HepG2 (cell line): ENCODE measurements at regions not wholly inside any gene's neighbourhood (a gene's known extent, or its start where the extent isn't known, plus 50 kb on each side); places are given as distances from the start of the nearest gene placed in this dataset.

Experiments
- ATAC-seq: fragments of 200-7000 bp; cut with Tn5 transposase; 3 replicates; pipeline ENCODE4 v1.9.1; 2020; ENCODE audit warnings: mild to moderate bottlenecking, moderate library complexity
- BruUV-seq: library from RNA; stranded (reverse); fragments of 400-500 nt; replicated peaks from 2 replicates; lab custom pipeline; 2021; lab: Mats Ljungman, UMichigan
- CTCF ChIA-PET: fragments of 300-600 bp; formaldehyde crosslinking; extraction: SDS; loops from one replicate; lab custom pipeline; 2021; ENCODE audit warnings: low total read pairs, inconsistent platforms, low intra/inter-chr PET ratio; lab: Yijun Ruan, JAX
- POLR2A ChIA-PET: fragments of 350-600 bp; sonication (Branson Sonifier 250); formaldehyde crosslinking; loops from one replicate; lab custom pipeline; 2020; ENCODE audit warnings: antibody characterized with exemption, inconsistent platforms; lab: Yijun Ruan, JAX
- DNase-seq: peaks from one replicate; pipeline ENCODE4 v3.0.0-alpha.2; 2015; ENCODE audit warnings: low spot score
- FAIRE-seq: peaks from 3 replicates; lab custom pipeline; 2011; peaks lifted over from hg19 to GRCh38; lab: Jason Lieb, UNC
- H2AFZ ChIP-seq: one replicate; pipeline ENCODE4 v1.6.1; 2011; ENCODE audit warnings: low read length, inconsistent platforms
- H3K27ac ChIP-seq: fragments of 300-600 bp; 3 replicates; pipeline ENCODE4 v1.8.0; 2011; ENCODE audit warnings: mixed run types, mild to moderate bottlenecking, mixed read lengths, low read length, inconsistent platforms; ENCODE audit not compliant: insufficient read depth; ENCODE audit errors: extremely low read length
- H3K27me3 ChIP-seq, 2 experiments: fragments of 200-600 bp in 1 of 2; 2 replicates in 1 of 2; 3 replicates in 1 of 2; pipeline versions ENCODE4 v1.6.0 to v1.8.0; 2011; ENCODE audit warnings: low read length in 2 of 2, mild to moderate bottlenecking in 2 of 2, moderate library complexity in 2 of 2, inconsistent platforms in 1 of 2; ENCODE audit not compliant: insufficient read depth in 2 of 2, control insufficient read depth in 1 of 2
- H3K36me3 ChIP-seq, 2 experiments: fragments of 200-600 bp in 1 of 2; replicated peaks in 1 of 2; 2 replicates in 1 of 2; 3 replicates in 1 of 2; pipeline versions ENCODE4 v1.5.1 to v1.8.0; 2011; ENCODE audit warnings: low read length in 2 of 2, inconsistent platforms in 1 of 2; ENCODE audit not compliant: insufficient read depth in 2 of 2, control insufficient read depth in 1 of 2
- H3K4me1 ChIP-seq: 2 replicates; pipeline ENCODE4 v1.5.1; 2012; ENCODE audit warnings: low read length, inconsistent platforms; ENCODE audit not compliant: insufficient read depth
- H3K4me2 ChIP-seq: 2 replicates; pipeline ENCODE4 v1.6.0; 2011; ENCODE audit warnings: low read depth, low read length, inconsistent platforms
- H3K4me3 ChIP-seq, 3 experiments: fragments of 200-600 bp in 1 of 3; sonication (generic), shearing (Covaris generic) in 1 of 3; replicated peaks in 1 of 3; 2 replicates each; pipeline ENCODE4 v1.5.1; 2011 to 2016; ENCODE audit warnings: low read length in 3 of 3, inconsistent platforms in 2 of 3, low read depth in 2 of 3, mild to moderate bottlenecking in 2 of 3, control low read depth in 1 of 3, mixed read lengths in 1 of 3; ENCODE audit not compliant: insufficient read depth in 1 of 3
- H3K79me2 ChIP-seq: one replicate; pipeline ENCODE4 v1.6.1; 2011; ENCODE audit warnings: low read length, inconsistent platforms; ENCODE audit not compliant: insufficient read depth
- H3K9ac ChIP-seq: 2 replicates; pipeline ENCODE4 v1.6.0; 2011; ENCODE audit warnings: mild to moderate bottlenecking, low read depth, low read length, inconsistent platforms; ENCODE audit not compliant: insufficient read depth
- H3K9me3 ChIP-seq: 2 replicates; pipeline ENCODE4 v1.5.1; 2012; ENCODE audit warnings: mild to moderate bottlenecking, low read length
- H4K20me1 ChIP-seq: 2 replicates; pipeline ENCODE4 v1.6.0; 2011; ENCODE audit warnings: inconsistent platforms, mild to moderate bottlenecking, low read length, moderate library complexity; ENCODE audit not compliant: insufficient read depth
- AGO2 ChIP-seq: fragments of 200-400 bp; formaldehyde crosslinking; optimal IDR thresholded peaks from 2 replicates; pipeline ENCODE3; 2017; ENCODE audit warnings: mild to moderate bottlenecking, low read depth, low read length, moderate library complexity
- ARID4A ChIP-seq: sonication (generic); formaldehyde crosslinking; IDR thresholded peaks from 2 replicates; pipeline ENCODE4 v1.5.0; 2020; ENCODE audit warnings: mild to moderate bottlenecking, missing genetic modification reagents, borderline replicate concordance
- ATF1 ChIP-seq: IDR thresholded peaks from 2 replicates; pipeline ENCODE4 v1.6.1; 2016; ENCODE audit warnings: mild to moderate bottlenecking, control low read depth
- DBP ChIP-seq: sonication (generic); formaldehyde crosslinking; IDR thresholded peaks from 2 replicates; pipeline ENCODE4 v1.4.0; 2020; ENCODE audit warnings: missing genetic modification reagents; ENCODE audit errors: not compliant biosample characterization
- FOXK2 ChIP-seq: fragments of 450-650 bp; IDR thresholded peaks from 2 replicates; pipeline ENCODE4 v1.6.1; 2016
- RBM39 ChIP-seq: fragments of 200-400 bp; formaldehyde crosslinking; IDR thresholded peaks from one replicate; pipeline ENCODE4 v1.6.1; 2018; ENCODE audit warnings: antibody characterized with exemption, mild to moderate bottlenecking, low read depth, low read length; ENCODE audit not compliant: poor library complexity, severe bottlenecking
- SP4 ChIP-seq: sonication (generic); formaldehyde crosslinking; IDR thresholded peaks from 2 replicates; pipeline ENCODE4 v1.8.1; 2023; ENCODE audit warnings: mild to moderate bottlenecking, missing genetic modification reagents
- SP5 ChIP-seq: IDR thresholded peaks from 2 replicates; pipeline ENCODE4 v1.6.1; 2016; ENCODE audit warnings: low read depth, borderline replicate concordance
- YEATS4 ChIP-seq: sonication (generic); formaldehyde crosslinking; IDR thresholded peaks from 2 replicates; pipeline ENCODE4 v1.4.0; 2020; ENCODE audit warnings: missing genetic modification reagents, borderline replicate concordance
- ZNF207 ChIP-seq: fragments of 450-650 bp; IDR thresholded peaks from 2 replicates; pipeline ENCODE4 v1.6.1; 2016; ENCODE audit warnings: antibody characterized with exemption, borderline replicate concordance
- ZNF761 ChIP-seq: sonication (generic); formaldehyde crosslinking; conservative IDR thresholded peaks from 2 replicates; pipeline ENCODE4 v1.4.0; 2020; ENCODE audit warnings: mild to moderate bottlenecking, missing genetic modification reagents
- ZZZ3 ChIP-seq: sonication (generic); formaldehyde crosslinking; IDR thresholded peaks from 2 replicates; pipeline ENCODE4 v1.4.0; 2020; ENCODE audit warnings: missing genetic modification reagents, mild to moderate bottlenecking, borderline replicate concordance
- WGBS: methylation state at CpG from one replicate; pipeline ENCODE4 v1.1.6; 2017; ENCODE audit warnings: low lambda C conversion rate; 5-methylcytosine and 5-hydroxymethylcytosine counted together
- in situ Hi-C: cut with HindIII; loops from 2 replicates; pipeline ENCODE4 v1.10.0; 2017; ENCODE audit warnings: low pct_unique_long_range_greater_than_20kb; ENCODE audit not compliant: extremely low pct_ligation_motif_present
- intact Hi-C: fragments of 100-400 bp; cut with micrococcal nuclease; formaldehyde crosslinking; loops from one replicate; pipeline ENCODE4 v1.10.0; 2022; ENCODE audit not compliant: unreplicated experiment

- H2AFZ ChIP-seq, result no peak overlapping the region
- CTCF ChIA-PET, result no interaction called here
- H4K20me1 ChIP-seq, result no peaks in the 10 kb centered on the region
- no peaks in the 10 kb centered on the region for H3K36me3 ChIP-seq
- no peak for DNase-seq
- H3K4me2 ChIP-seq, result no peak overlapping the region
- no peak overlapping the region for H3K4me3 ChIP-seq
- H3K9me3 ChIP-seq, result no peaks in the 10 kb centered on the region
- POLR2A ChIA-PET, result no interaction called here
- no peak overlapping the region for H3K9ac ChIP-seq
- no peaks in the 10 kb centered on the region for H3K27me3 ChIP-seq
- intact Hi-C loops, result no loop called here
- no TSS peak for BruUV-seq
- no peaks in the 10 kb centered on the region for H3K4me1 ChIP-seq
- no peaks in the 10 kb centered on the region for H3K79me2 ChIP-seq
- H3K27ac ChIP-seq, result no peak overlapping the region
- in situ Hi-C loops, result no loop called here
- 5% methylated on average over 3 of the region's 3 CpGs for WGBS
- no peak for TF ChIP-seq AGO2
- TF ChIP-seq SP5 (CRISPR knock-in tag), result no peak
- TF ChIP-seq, all 625 proteins: peak for 0
- no peak for ATAC-seq
- no peak for FAIRE-seq
Measured at GRCh38 chr13:103161476-103161875, 95.3 kb upstream of the SLC10A2 start.

DNA sequence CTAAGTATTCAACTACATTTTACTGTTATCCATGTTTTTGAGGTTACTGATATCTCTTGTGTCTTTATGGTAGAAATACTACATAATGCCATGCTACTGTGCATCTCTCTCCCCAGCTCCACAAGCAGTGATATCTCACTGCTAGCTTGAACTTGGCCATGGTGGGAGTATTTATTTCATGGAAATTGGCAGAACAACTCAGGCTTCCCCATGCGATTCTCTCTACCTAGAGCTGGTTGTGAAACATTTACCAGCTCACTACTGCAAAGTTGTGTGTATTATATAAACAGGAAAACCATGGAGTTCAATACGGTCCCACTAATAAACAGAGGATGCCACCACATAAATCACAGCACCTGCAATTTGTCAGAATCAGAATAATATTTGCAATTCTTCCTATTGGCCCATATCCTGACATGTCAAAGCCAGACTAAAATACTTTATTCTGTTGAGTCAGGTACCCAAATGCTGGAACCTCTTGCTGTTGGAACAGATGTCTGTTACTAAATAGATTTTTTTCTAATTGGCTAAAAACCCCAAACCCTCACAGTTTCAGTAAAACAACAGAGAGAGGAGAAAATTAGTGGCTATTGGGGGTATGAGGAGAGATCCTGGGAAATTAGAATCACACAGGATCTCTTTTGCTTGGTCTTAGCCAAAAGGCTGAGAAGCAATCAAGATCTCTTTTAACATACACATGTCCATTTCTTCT is 91.4 kb upstream of the SLC10A2 start:
- Histone ChIP-seq H2AFZ (no peak overlapping the region), H3K36me3 (no peaks in the 10 kb centered on the region), H3K4me1 (no peaks in the 10 kb centered on the region), H3K4me3 (no peak overlapping the region), H3K27me3 (no peaks in the 10 kb centered on the region; a peak in 1 of 5 replicates), H4K20me1 (no peaks in the 10 kb centered on the region), H3K27ac (no peak overlapping the region), H3K4me2 (no peak overlapping the region), H3K9me3 (no peaks in the 10 kb centered on the region), H3K79me2 (no peaks in the 10 kb centered on the region), H3K9ac (no peak overlapping the region)
- intact Hi-C loops (no loop called here), in situ Hi-C loops (no loop called here)
- FAIRE-seq, result no peak
- ChIA-PET CTCF (no interaction called here), POLR2A (no interaction called here)
- no peak for ATAC-seq
- 0% methylated on average over 2 of the region's 2 CpGs for WGBS
- no TSS peak for BruUV-seq
- no peak for DNase-seq
- TF ChIP-seq ARID4A (CRISPR knock-in tag) (no peak), RBM39 (no peak), FOXK2 (no peak), ZZZ3 (CRISPR knock-in tag) (no peak), SP4 (CRISPR knock-in tag) (no peak), ZNF207 (no peak), DBP (CRISPR knock-in tag) (no peak), YEATS4 (CRISPR knock-in tag) (no peak), ZNF761 (CRISPR knock-in tag) (no peak), ATF1 (CRISPR knock-in tag) (no peak)
